Right atrium auricular region (tissue), 2 donors: ENCODE measurements at regions not wholly inside any gene's neighbourhood (a gene's known extent, or its start where the extent isn't known, plus 50 kb on each side); places are given as distances from the start of the nearest gene placed in this dataset.
"Not testable (repeated sequence)": the region's sequence is repeated elsewhere in the genome, so short reads cannot be mapped to it uniquely, and the experiment has no call there.

Experiments used
- DNase-seq: peaks from one replicate; pipeline ENCODE4 v3.0.0-alpha.2; 2019; ENCODE audit warnings: low spot score
- H3K27ac ChIP-seq, 2 donors: fragments of 200-600 bp; sonication (generic); 1 replicate in 1 of 2; 2 replicates in 1 of 2; pipeline ENCODE4 v1.5.1; 2016 to 2019
- H3K27me3 ChIP-seq, 2 donors: fragments of 200-600 bp; sonication (generic); one replicate each; pipeline versions ENCODE4 v1.5.1 to v1.6.0; 2017 to 2019
- H3K36me3 ChIP-seq: fragments of 200-600 bp; sonication (generic); one replicate; pipeline ENCODE4 v1.5.1; 2016
- H3K4me1 ChIP-seq, 2 donors: fragments of 200-600 bp; sonication (generic); one replicate each; pipeline versions ENCODE4 v1.5.1 to v1.6.0; 2017 to 2019
- H3K4me3 ChIP-seq, 2 donors: fragments of 200-600 bp; sonication (generic); 1 replicate in 1 of 2; 2 replicates in 1 of 2; pipeline ENCODE4 v1.5.1; 2017 to 2019; ENCODE audit warnings: mild to moderate bottlenecking in 1 of 2, moderate library complexity in 1 of 2
- H3K9me3 ChIP-seq, 2 donors: fragments of 200-600 bp; sonication (generic); one replicate each; pipeline ENCODE4 v1.5.1; 2019
- TF ChIP-seq, protein P1 (sequence below), 2 donors: fragments of 200-600 bp; sonication (generic); IDR thresholded peaks; one replicate each; pipeline ENCODE4 v1.5.1; 2019; ENCODE audit warnings: antibody characterized with exemption in 2 of 2

DNA sequence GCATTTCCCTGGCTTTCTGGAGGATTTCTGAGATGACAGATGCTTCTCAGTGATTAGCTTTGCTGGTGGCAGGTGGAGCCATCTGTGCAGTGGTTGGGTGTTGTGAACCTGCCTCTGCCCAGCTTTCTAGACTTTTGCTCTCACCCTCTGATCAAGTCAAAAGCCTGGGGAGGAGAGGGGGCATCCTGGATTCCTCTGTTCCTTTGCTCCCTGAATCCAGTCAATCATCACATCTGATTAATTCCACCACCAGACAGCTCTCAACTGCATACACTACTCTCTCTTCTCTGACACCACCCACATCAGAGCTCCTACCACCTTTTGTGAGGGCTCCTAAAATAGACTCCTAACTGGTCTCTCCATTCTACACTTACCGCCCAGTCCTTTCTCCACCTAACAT is 283.5 kb downstream of the WDR11 start:
- no peak overlapping the region for H3K4me3 ChIP-seq
- H3K27ac ChIP-seq, result no peak overlapping the region
- no peaks in the 10 kb centered on the region for H3K36me3 ChIP-seq
- TF ChIP-seq, protein P1, sequence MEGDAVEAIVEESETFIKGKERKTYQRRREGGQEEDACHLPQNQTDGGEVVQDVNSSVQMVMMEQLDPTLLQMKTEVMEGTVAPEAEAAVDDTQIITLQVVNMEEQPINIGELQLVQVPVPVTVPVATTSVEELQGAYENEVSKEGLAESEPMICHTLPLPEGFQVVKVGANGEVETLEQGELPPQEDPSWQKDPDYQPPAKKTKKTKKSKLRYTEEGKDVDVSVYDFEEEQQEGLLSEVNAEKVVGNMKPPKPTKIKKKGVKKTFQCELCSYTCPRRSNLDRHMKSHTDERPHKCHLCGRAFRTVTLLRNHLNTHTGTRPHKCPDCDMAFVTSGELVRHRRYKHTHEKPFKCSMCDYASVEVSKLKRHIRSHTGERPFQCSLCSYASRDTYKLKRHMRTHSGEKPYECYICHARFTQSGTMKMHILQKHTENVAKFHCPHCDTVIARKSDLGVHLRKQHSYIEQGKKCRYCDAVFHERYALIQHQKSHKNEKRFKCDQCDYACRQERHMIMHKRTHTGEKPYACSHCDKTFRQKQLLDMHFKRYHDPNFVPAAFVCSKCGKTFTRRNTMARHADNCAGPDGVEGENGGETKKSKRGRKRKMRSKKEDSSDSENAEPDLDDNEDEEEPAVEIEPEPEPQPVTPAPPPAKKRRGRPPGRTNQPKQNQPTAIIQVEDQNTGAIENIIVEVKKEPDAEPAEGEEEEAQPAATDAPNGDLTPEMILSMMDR (IDR thresholded peaks at IDR 0.05), result no peak
- H3K27me3 ChIP-seq, result no peaks in the 10 kb centered on the region
- H3K4me1 ChIP-seq, result no peaks in the 10 kb centered on the region
- no peaks in the 10 kb centered on the region for H3K9me3 ChIP-seq
- DNase-seq, result no peak

DNA sequence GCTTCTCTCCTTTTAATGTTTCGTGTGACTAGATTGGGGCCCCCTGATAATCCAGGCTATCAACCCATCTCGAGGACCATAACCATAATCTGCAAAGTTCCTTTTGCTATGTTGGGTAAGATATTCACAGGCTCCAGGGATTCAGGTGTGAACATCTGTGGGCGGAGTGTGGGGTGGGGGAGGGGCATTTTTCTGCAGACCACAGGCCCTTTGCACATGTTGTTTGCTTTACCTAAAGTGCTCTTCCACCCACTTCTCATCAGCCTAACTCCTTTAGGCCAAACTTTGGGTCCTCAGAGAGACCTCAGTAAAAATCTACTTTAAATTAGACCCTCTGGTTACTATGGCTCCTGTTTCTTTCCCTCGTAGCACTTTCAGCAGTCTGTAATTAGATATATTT is 284.4 kb downstream of the WDR11 start:
- H3K27me3 ChIP-seq, result no peaks in the 10 kb centered on the region
- H3K4me1 ChIP-seq, result no peaks in the 10 kb centered on the region
- H3K27ac ChIP-seq, result no peak overlapping the region
- H3K9me3 ChIP-seq, result no peaks in the 10 kb centered on the region
- H3K4me3 ChIP-seq, result no peak overlapping the region
- no peaks in the 10 kb centered on the region for H3K36me3 ChIP-seq
- DNase-seq, result no peak
- TF ChIP-seq, protein P1 (IDR thresholded peaks at IDR 0.05), result no peak

DNA sequence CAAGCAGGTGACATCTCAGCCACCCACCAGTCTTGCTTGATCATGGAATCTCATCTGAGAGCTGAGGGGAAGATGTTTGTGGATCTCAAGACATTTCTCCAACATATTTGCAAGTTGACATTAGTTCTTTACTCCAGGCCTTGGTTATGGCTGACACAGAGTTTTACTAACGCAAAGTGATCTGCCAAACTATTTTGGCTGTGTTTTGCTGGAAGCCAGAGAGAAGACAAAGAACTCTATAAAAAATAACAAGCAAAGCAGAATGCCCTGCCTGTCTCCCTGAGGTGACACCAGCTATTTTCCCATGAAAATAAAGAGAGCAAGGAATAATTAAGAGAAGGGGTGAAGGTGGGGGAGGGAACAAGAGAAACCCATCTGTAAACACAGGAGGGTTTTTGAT is 286.4 kb downstream of the WDR11 start:
- H3K27ac ChIP-seq, result no peak overlapping the region

GRCh38 chr10:121138112-121138860 is 287.1 kb downstream of the WDR11 start:
- no peaks in the 10 kb centered on the region for H3K36me3 ChIP-seq
- no peaks in the 10 kb centered on the region for H3K4me1 ChIP-seq
- no peaks in the 10 kb centered on the region for H3K27me3 ChIP-seq
- TF ChIP-seq, protein P1 (IDR thresholded peaks at IDR 0.05), result no peak
- H3K9me3 ChIP-seq, result no peaks in the 10 kb centered on the region
- DNase-seq, result no peak
- no peak overlapping the region for H3K27ac ChIP-seq
- no peak overlapping the region for H3K4me3 ChIP-seq

More for the DNA sequence above, 286.4 kb downstream of the WDR11 start:
- H3K36me3 ChIP-seq, result no peaks in the 10 kb centered on the region
- no peaks in the 10 kb centered on the region for H3K9me3 ChIP-seq
- TF ChIP-seq, protein P1 (IDR thresholded peaks at IDR 0.05), result no peak
- DNase-seq, result no peak
- H3K4me3 ChIP-seq, result no peak overlapping the region
- H3K4me1 ChIP-seq, result no peaks in the 10 kb centered on the region
- no peaks in the 10 kb centered on the region for H3K27me3 ChIP-seq

GRCh38 chr10:121138918-121139317 is 287.8 kb downstream of the WDR11 start:
- Histone ChIP-seq H3K27ac (no peak overlapping the region), H3K27me3 (no peaks in the 10 kb centered on the region), H3K9me3 (no peaks in the 10 kb centered on the region), H3K36me3 (no peaks in the 10 kb centered on the region), H3K4me3 (no peak overlapping the region), H3K4me1 (no peaks in the 10 kb centered on the region)
- no peak for DNase-seq
- TF ChIP-seq, protein P1 (IDR thresholded peaks at IDR 0.05), result no peak

GRCh38 chr10:121145802-121146395 is 294.7 kb downstream of the WDR11 start:
- H3K27ac ChIP-seq, DNase-seq, H3K36me3 ChIP-seq, H3K4me3 ChIP-seq, H3K27me3 ChIP-seq, H3K4me1 ChIP-seq: not testable (repeated sequence)
- H3K9me3 ChIP-seq, result peaks cover 0 to 24% of the 10 kb centered on the region in 2 donors
